ENCODE measurements at regions not wholly inside any gene's neighbourhood (a gene's known extent, or its start where the extent isn't known, plus 50 kb on each side); places are given as distances from the start of the nearest gene placed in this dataset.

DNA sequence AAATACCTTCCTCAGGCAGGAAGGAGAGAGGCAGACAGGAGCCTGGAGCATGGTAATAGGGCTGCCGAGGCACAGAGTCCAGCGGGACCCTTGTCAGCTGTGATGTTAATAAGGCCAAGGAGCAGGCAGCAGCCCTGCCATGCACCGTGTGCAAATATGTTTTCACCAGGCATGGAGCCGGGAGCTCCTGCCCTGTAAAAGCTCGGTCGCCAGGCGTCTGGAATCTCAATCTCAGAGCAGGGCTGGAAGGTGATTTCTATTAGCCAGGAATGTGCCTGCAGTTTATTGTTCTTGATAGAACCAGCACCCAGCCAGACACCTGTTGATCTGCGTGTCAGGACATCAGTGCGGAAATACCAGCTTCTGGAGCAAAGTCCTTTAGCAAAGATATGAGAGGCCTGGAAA, 469.8 kb downstream of the GLRX3 start:
- Histone ChIP-seq H3K27ac (no peak overlapping the region), H3K4me3 (no peak overlapping the region), H3K9me3 (ENCODE audit: low read depth) (no peaks in the 10 kb centered on the region), H3K4me1 (ENCODE audit: low read depth) (no peaks in the 10 kb centered on the region), H3K27me3 (no peaks in the 10 kb centered on the region), H3K36me3 (no peaks in the 10 kb centered on the region)
- TF ChIP-seq CTCF (IDR thresholded peaks at IDR 0.05; ENCODE audit: low read depth, low read length) = no peak
- no peak for DNase-seq (ENCODE audit: low read depth in 1 of 2, low spot score in 1 of 2)

DNA sequence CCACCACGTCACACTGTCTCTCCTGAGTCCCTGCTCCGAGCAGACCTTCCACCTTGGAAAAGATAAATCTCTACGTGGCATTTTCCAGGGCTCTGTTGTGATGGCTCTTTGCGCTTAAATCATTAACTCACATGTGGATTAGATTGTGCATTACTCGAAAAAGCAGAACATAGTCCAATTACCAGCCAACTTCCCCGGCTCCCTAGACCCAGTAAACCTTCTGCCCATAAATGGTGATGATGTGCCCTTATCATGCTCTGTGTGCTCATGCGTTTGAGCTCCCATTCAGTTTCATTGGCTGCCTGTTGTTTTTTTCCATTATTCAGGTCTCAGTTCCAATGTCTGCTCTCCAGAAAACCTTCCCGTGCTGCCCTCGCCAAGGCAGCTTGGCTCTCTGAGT, 471.2 kb downstream of the GLRX3 start:
- no peak overlapping the region for H3K27ac ChIP-seq
- H3K9me3 ChIP-seq (ENCODE audit: low read depth) = no peaks in the 10 kb centered on the region
- DNase-seq (ENCODE audit: low read depth in 1 of 2, low spot score in 1 of 2) = no peak
- H3K4me1 ChIP-seq (ENCODE audit: low read depth) = no peaks in the 10 kb centered on the region
- H3K36me3 ChIP-seq = no peaks in the 10 kb centered on the region
- TF ChIP-seq CTCF (IDR thresholded peaks at IDR 0.05; ENCODE audit: low read depth, low read length) = no peak
- no peak overlapping the region for H3K4me3 ChIP-seq
- no peaks in the 10 kb centered on the region for H3K27me3 ChIP-seq

GRCh38 chr10:130611239-130611638, 475.0 kb downstream of the GLRX3 start:
- H3K27me3 ChIP-seq = no peaks in the 10 kb centered on the region
- no peaks in the 10 kb centered on the region for H3K36me3 ChIP-seq
- no peaks in the 10 kb centered on the region for H3K9me3 ChIP-seq (ENCODE audit: low read depth)
- no peak for TF ChIP-seq CTCF (IDR thresholded peaks at IDR 0.05; ENCODE audit: low read depth, low read length)
- no peaks in the 10 kb centered on the region for H3K4me1 ChIP-seq (ENCODE audit: low read depth)
- H3K27ac ChIP-seq = no peak overlapping the region
- DNase-seq (ENCODE audit: low read depth in 1 of 2, low spot score in 1 of 2) = no peak
- H3K4me3 ChIP-seq = no peak overlapping the region

- H3K4me1 ChIP-seq (ENCODE audit: low read depth) = no peaks in the 10 kb centered on the region
- no peak for TF ChIP-seq CTCF (IDR thresholded peaks at IDR 0.05; ENCODE audit: low read depth, low read length)
- H3K36me3 ChIP-seq = no peaks in the 10 kb centered on the region
- H3K27me3 ChIP-seq = no peaks in the 10 kb centered on the region
- no peak overlapping the region for H3K4me3 ChIP-seq
- H3K9me3 ChIP-seq (ENCODE audit: low read depth) = no peaks in the 10 kb centered on the region
- H3K27ac ChIP-seq = no peak overlapping the region
- DNase-seq (ENCODE audit: low read depth in 1 of 2, low spot score in 1 of 2) = peak in 1 of 2 donors; percentile 17
Measured at GRCh38 chr10:130615457-130615856, 479.3 kb downstream of the GLRX3 start.

DNA sequence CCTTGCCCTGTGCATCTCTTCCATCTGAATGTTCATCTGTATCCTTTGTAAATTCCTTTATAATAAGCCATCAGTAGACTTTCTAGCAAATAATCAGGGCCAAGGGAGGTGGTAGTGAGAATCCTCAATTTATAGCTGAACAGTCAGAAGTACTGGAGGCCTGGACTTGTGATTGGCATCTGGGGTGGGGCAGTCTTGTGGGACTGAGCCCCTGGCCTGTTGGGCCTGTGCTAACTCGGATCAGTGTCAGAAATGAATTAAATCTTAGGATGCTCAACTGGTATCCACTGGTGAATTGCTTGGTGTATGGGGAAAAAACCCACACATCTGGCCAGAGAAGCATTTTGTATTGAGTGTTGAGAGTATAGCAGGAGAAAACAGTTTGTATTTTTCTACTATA, 481.8 kb downstream of the GLRX3 start:
- no peak for TF ChIP-seq CTCF (IDR thresholded peaks at IDR 0.05; ENCODE audit: low read depth, low read length)
- Histone ChIP-seq H3K27ac (no peak overlapping the region), H3K27me3 (no peaks in the 10 kb centered on the region), H3K9me3 (ENCODE audit: low read depth) (no peaks in the 10 kb centered on the region), H3K4me3 (no peak overlapping the region), H3K36me3 (no peaks in the 10 kb centered on the region), H3K4me1 (ENCODE audit: low read depth) (no peaks in the 10 kb centered on the region)
- DNase-seq (ENCODE audit: low read depth in 1 of 2, low spot score in 1 of 2) = no peak

DNA sequence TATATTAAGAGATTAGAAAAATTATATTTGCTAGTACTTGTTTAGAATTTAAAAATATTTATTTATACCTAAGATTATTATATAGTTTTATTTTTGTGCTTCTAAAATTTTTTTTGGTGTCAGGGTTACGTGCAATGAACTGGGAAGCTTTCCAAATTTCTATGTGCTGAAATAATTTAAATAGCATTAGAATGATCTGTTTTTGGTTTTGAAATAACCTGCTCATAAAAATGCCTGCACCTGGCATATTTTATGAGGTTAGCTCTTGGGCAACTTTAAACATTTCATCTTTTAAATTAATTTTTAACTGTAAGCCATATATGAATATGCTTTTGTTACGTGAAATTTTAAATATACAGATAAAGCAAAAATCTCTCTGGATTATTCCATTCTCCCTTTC, 482.5 kb downstream of the GLRX3 start:
- Histone ChIP-seq H3K36me3 (no peaks in the 10 kb centered on the region), H3K27me3 (no peaks in the 10 kb centered on the region), H3K9me3 (ENCODE audit: low read depth) (no peaks in the 10 kb centered on the region), H3K4me3 (no peak overlapping the region), H3K27ac (no peak overlapping the region), H3K4me1 (ENCODE audit: low read depth) (no peaks in the 10 kb centered on the region)
- DNase-seq (ENCODE audit: low read depth in 1 of 2, low spot score in 1 of 2) = no peak
- no peak for TF ChIP-seq CTCF (IDR thresholded peaks at IDR 0.05; ENCODE audit: low read depth, low read length)
